NCI-H146 (cell line): ENCODE measurements at regions not wholly inside any gene's neighbourhood (a gene's known extent, or its start where the extent isn't known, plus 50 kb on each side); places are given as distances from the start of the nearest gene placed in this dataset.
"Not testable (repeated sequence)": the region's sequence is repeated elsewhere in the genome, so short reads cannot be mapped to it uniquely, and the experiment has no call there.

ENCODE experiments used
- DNase-seq: peaks from one replicate; lab custom pipeline; 2025; lab: John Stamatoyannopoulos, UW

DNA sequence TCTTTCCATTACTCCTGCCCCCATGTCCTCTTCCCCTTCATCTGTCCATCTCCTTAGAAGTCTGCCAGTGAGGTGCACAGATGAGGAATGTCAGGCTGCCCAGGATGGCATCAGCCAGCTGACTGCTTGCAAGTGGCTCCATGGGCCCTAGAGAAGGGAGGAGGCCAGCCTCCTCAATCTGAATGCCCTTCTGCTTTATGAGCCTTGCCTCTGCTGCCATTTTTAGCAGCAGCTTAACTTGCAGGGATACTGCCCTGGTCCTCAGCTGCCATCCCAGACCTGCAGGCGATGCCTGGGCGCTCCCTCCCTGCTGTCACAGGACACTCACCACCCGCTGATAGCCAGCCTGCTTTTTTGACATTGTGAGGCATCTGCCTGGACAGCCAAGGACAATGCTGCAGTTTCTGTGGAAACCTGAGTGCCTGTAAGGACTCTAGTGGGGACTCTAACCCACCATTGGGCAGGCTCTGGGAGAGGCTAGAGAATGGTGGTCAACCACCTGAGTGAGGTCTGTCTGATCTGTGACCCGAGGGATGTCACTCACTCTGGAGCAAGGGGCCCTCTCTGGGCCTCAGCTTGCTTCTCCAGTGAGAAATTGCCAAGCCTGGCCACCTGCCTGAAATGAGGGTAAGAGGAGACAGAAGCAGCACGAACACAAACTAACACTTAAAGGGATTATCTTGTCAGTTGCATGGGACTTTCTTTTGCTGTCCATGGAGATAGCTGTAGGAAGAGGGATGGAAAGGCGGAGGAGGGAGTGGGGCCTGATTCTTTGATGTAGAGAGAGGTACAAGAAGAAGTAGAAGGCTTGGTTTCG lies 185.0 kb downstream of the MIS18A start:
- DNase-seq = no peak

DNA sequence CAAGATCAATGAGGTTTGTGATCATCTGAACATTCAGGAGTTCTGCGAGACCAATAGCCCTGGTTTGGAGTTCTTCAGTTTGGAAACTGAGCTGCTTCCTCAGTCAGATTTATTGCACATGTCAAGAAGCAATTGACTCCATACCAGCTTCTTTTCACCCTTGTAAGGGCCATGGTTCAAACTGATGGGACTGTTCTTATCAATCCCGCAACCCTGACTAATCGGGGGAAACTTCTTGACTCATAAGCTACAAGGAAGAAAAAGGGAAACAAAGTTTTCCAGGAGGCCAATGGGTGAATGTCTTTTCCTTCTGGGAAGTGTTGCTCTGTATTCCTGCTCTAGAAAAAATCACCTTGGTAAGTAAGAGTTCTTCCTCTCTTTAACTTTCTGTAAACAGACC lies 187.9 kb downstream of the MIS18A start:
- DNase-seq = no peak

DNA sequence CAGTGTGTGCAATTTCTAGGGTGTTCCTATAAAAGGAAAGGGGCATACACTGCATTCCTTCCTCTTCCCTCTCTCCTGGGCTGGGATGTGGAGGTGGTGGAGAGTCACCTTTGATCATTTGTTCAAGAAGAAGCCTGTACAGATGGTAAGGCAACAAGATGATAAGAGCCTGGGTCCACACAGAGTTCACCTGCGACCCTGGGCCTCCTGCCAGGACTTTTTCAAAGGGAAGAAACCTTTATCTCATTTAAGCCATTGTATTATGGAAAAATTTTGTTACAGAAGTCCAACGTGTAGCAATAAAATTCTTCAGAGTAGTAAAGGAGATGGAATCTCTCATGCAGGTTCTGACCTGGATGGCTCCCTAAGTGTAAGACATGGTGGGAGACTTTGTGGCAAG lies 189.1 kb downstream of the MIS18A start:
- DNase-seq = no peak

DNA sequence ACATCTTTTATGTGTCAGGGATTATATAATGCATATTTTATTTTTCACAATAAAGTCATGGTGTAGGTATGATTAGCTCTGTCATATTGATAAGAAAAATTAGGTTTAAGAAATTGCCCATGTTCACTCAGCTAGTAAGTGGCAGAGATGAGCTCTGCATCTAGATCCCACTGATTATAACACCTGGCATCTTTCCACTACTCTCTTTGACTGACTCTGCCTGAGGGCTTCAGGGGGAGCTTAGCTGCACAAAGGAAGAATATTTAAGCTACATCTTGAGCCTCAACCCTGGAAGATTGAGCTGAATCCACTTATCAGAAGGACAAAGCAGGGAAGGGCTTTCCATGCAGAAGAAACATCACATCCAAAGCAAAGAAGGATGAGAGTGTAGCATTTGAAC lies 190.4 kb downstream of the MIS18A start:
- no peak for DNase-seq

DNA sequence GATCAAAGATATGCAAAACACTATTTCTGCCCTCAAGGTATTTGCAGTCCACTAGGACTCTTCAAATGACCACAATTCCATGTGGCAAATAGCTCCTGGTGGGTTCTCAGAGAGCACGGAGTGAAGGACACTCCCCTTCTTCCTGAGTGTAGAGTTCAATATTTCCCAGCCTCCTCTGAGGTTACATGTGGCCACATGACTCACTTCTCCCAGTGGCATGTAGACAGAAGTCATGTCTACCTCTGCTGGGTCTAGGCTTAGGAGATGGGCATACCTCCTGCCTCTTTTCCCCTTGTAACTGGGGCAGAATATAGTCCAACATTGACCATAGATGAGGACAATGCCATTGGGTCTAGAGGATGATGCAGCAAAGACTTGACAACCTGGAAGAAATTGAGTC lies 191.4 kb downstream of the MIS18A start:
- DNase-seq = no peak

DNA sequence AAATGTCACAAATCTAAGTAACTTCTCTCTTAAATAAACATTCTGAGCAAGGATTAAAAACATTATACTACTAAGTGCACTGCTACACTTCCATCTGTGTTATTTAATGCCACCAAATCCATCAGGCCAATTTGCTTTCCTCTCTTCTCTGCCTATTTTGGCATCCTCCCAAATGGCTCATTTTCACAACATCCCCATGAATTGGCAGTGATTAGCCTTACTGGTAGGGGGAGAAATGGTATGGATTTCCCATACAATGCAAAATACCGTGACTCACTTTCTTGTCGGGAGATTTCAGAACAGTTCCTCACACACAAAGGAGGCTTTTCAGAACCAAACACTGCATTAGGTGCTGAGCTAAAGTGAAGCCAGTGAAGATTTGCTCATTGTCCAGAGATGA lies 195.7 kb downstream of the MIS18A start:
- peak; percentile 20 for DNase-seq

DNA sequence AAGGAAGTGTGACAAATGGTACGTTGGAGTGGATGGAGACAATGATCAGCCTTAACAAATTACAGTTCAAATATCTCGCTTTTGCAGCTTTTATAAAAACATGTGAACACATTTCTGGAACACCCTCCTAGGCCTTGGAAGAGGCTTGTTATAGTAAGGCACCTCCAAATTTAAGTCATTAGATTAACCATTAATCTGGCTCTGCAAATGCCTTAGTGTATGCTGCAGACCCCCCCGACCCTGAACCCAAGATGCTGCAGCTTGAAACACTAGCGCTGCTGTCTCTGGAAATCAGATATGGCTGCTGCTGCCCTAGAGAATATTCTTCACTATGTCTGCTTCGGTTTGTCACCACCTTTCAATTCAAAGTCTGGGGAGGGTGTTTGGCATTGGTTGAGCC lies 196.4 kb downstream of the MIS18A start:
- no peak for DNase-seq

DNA sequence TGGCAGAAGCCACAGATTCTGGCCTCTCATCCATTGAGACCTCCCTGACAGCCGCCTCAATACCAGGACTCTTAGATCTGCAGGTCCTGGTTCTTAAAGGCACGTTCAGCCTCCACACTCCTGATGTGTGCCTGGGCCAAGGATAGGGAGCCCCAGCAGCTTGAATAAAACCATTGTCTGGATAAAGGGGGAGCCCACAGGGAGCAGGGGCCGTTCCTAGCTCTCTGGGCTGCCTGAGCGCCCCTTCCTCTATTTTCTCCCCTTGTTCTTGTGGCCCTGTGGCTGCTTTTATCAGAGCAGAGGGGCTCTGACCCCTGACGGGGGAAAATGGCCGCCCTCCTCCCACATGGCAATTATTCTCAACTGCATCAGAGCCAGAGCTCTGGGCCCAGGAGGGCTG lies 200.8 kb downstream of the HUNK start:
- DNase-seq = no peak

DNA sequence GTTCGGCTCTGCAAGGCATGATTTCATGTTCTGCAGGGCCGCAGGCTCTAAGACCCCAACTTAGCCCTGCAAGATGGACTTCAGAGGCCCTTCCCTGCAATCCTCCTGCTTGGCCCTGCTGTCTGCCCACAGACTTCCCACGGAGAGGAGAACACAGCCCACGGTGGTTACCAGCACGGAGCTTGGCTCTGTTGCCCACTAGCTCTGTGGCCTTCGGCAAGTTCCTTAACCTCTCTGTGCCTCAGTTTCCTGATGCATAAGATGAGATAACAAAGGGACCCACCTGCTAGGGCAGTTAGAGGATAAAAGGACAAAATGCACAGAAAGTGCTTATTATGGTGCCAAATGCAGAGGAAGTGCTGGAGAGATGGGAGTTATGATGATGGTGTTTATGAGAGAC lies 200.4 kb downstream of the HUNK start:
- DNase-seq = no peak

DNA sequence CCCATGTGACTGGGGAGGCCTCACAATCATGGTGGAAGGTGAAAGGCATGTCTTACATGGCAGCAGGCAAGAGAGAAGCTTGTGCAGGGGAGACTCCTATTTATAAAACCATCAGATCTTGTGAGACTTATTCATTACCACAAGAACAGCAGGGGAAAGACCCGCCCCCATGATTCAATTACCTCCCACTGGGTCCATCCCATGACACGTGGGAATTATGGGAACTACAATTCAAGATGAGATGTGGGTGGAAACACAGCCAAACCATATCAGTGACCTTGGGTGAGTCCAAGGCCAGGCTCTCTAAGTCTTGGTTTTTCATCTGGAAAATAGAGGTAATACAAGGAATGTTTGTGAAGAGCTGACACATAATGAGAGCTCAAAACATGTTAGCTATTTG lies 198.8 kb downstream of the HUNK start:
- not testable (repeated sequence) for DNase-seq

DNA sequence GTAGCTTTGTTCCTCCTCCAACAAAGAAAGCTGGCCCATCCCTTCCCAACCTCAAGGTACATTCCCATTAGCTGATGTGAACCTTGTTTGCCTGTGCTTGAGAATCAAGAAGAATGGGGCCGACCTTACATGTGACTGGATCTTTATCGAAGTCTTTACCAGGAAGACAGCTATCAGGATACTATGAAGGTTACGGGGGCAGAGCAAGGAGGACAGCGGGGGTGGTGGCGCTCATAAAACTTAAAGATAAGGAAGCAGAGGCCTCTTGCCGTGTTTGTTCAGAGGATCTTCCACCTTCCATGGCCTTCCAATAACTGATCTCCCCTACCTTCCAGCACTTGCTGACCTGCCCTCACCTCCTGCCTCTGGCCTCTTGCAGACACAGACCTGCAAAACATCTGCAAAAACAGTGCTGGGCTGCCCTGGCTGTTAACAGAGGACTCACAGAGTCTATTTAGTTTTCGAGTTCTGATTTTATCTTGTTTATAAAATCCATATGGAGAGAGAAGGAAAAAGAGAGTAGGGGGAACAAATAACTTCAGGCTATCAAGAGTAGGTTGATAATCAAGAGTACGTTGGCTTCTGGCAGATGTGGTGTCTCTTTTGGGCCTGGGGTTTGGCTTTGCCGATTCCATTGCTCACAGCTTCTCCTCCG lies 198.0 kb downstream of the HUNK start:
- DNase-seq = no peak

DNA sequence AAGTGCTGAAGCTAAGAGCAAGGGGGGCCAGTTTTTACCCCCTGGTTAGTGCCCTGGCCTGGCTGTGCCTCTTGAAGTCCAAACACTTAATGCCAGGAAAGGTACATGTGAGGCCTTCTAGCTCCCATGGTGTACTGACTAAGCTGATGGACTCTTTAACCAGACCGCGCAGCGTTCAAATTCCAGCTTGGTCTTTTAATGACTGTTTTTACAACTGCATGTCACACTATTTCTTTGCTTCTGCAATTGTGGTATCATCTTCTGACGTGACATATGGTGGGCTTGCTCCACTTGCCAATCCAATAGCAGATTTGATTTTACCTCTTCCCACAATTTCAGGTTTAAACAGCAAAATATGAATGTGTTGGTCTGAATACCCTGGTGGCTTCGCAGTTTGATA lies 197.3 kb downstream of the HUNK start:
- DNase-seq = no peak

DNA sequence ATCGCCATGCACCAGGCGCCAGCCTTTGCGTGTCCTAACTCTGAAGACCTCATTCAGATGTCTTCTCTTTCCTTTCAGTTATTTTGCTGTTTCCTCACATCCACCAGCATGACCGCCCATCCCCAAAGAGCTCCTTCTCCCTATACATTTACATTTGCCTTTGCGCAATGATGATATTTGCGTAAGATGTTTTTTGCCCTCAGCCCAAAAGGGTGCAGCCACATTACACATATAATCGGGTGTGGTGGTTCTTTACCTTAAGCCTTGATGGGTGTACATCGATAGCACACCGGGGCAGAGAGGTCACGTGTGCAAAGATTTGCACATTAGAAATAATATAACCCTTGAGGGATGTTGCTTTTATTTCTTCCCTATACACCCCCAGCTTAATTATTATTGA lies 192.8 kb downstream of the HUNK start:
- DNase-seq = no peak

DNA sequence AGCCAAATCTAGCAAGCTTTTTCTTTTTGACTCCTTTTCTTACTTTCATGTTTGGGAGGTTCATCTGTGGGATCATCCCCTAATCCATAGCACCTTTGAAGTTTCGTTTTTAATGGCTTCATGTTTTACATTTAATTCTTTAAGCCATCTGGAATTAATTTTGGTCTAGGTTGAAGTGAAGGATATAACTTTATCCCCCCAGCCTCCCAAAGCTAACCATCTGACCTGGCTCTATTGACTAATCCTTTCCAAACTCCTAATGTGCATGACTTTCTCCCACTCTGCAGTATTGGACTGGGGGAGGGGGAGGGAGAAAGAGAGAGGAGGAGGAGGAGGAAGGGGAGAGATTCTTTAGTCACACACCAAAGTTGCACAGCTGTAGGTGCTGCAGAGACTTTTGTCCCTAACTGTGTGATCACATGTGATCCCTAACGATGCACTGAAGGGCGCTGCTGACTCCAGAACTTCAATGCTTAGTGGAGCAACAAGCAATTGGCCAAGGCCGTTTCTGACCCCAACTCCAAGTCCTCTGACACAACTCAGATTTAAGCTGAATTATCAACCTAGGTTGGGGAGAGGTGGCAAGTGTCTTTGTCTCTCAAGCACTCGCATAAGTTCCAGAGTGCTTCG lies 191.6 kb downstream of the HUNK start:
- no peak for DNase-seq

DNA sequence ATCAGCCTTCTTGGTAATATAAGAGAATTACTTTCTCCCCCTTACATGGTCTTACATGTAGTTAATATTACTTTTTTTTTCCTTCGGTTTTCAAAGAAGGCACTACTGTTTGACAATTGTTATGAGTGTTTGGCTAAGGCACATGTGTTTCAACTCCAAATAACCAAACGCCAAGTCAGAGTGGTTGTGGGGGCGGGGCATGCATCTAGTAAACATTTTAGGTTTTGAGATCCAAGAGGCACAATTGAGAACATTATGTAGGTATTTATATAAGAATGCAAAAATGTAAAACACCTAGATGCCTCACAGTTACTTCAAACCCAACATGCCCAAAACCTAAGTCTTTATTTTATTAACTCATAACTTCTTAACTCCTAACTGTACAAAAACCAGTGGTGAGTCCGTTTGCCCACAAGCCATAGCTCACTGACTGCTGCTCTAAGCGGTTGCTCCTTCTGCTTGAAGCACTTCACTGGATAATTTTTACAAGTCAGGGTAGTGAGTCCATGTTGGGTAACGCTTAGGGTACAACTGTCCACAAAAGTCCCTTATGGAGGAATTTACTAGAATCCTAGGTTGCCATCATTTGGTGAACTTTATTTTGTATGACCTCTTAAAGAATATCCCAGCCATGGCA lies 189.9 kb downstream of the HUNK start:
- DNase-seq = no peak

DNA sequence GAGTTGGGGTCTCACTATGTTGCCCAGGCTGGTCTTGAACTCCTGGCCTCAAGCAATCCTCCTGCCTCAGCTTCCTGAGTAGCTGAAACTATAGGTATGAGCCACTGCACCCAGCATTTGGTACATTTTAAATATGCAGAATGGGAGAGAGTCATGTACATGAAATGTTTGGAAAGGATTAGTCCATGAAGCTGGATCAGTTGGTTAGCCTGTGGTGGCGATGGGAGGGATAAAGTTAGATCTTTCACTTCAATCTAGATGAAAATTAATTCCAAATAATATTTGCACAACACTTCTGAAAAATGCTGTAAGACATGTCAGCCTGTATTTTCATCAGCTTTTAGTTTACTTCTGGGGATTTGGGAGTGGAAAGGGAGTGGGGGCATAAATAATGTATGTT lies 188.9 kb downstream of the HUNK start:
- DNase-seq = no peak

DNA sequence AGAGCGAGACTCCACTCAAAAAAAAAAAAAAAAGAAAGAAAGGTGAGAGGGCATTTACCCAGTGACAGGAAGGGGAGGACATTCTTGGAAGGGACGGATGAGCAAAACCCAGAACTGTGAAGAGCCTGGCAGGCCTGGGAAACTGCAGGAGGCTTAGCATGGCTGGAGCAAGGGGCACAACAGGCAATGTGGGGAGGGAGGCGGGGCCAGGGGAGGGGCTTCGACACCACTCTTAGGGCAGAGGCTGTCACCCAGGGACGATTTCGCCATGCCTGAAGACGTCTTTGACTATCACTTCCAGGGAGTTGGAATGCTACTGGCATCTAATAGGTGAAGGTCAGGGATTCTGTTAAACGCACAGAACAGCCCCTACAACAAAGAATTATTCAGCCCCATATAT lies 184.0 kb downstream of the HUNK start:
- DNase-seq = no peak

DNA sequence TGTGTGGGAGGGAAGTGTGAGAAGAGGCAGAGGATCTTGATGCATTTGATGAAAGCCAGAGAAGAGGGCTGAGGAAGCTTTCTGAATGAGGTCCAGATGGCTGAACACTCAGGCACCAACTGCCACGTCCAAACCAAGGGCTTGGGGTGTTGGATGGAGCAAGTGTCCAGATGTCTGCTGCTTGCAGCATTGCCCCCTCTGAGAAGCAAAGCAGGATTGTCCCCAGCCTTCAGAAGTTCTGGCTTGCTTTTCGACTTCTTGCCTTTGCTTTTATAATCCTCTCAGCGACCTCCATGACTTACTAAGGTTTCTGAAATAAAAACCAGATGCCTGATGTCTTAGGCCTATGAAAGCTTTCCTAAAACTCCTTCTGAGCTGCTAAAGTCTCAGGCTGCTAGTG lies 182.5 kb downstream of the HUNK start:
- DNase-seq = no peak
